Fibroblast of skin of left biceps (primary cell): ENCODE measurements at regions not wholly inside any gene's neighbourhood (a gene's known extent, or its start where the extent isn't known, plus 50 kb on each side); places are given as distances from the start of the nearest gene placed in this dataset.

Experiments
- DNase-seq, 2 experiments: peaks; one replicate each; pipeline ENCODE4 v3.0.0-alpha.2; 2013; ENCODE audit warnings: low read depth in 2 of 2

DNA sequence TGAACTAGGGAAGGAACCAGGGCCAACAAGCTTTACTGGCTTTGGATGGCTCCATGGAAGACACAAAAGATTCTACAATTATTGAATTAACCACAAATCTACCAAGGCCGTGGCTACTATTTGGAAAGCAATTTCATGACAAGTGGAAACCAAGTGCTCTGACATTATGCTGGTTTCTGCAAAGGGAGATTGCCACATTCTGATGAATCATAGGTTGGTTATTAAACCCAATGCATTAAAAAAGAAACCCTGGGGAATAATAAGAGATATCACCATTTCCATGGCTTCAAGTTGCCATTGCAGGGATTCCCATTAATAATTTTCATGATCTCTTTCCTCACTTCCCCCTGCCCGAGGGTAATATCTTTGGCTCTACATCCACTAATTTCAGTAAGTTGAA lies 359.2 kb upstream of the NCAM2 start:
- peak in 1 of 2 experiments; percentile 50 for DNase-seq

DNA sequence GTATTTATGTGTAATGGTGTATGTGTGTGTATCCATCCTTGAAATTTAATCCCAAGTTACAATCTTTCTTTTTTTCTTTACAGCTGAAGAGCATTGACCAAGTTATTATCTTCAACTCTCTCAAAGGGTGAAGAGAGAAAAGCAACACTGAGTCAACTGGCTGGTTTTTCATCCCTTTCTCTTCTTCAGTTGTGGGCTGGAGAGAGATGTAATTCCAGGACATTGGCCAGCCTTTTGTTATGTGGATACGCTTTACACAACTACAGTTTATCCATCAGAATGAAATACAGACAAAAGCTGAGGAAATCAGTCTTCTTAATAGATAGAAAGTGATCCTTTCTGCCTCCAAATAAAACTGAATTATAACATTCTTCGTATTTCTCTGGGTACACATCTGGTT lies 357.0 kb upstream of the NCAM2 start:
- DNase-seq = no peak

DNA sequence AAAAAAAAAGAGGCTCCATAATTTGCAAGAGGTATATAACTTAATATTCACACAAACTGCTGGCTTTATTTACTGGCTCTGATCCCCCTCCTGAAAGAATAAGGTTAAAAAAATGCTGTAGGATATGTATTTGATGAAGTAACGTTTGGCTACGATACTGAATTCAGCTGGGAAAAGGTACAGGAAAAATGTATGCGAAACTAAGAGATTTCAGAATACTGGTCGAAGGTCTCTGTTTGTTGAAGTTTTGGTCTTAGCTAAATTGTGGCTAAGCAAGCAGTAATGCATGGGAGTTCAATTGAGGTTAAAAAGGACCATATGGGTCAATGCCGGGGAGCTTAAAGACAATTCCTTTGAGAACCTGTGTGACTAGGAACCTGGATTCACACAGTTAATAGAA lies 355.5 kb upstream of the NCAM2 start:
- no peak for DNase-seq

DNA sequence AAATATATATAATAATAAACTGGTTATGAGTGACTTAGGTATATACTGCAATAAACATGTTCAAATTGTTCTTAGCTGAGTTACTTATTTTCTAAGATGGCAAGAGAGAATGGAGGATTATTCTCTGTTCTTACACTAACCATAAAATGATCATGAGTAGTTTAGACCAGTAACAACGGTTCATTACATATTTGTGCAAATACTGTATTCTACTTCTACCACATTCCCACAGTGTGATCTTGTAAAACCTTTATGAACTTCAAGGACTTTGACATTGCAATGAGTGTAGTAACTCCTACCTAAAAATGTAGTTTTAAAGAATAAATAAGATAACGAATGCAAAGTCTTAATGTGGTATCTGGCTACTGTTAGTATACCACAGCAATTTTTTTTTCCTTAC lies 353.7 kb upstream of the NCAM2 start:
- no peak for DNase-seq

DNA sequence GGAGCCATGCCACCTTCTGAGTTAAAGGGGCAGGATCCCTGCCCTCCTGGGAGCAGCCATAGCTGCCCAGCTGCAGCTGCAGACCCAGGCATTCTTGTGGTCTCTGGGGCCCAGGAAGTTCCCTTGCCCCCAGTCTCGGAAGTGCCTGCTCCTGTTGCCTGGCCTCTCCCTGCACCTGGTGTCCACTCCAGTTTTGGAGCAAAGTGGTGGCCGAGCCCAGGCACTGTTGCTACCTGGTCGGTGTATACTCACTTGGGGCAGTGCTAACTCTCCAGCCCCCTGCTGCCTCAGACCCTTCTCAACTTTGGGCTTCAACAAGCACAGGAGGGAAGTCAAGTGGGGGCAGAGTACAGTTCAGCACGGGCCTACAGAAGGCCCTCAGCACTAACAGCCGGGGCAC lies 352.9 kb upstream of the NCAM2 start:
- DNase-seq = no peak

DNA sequence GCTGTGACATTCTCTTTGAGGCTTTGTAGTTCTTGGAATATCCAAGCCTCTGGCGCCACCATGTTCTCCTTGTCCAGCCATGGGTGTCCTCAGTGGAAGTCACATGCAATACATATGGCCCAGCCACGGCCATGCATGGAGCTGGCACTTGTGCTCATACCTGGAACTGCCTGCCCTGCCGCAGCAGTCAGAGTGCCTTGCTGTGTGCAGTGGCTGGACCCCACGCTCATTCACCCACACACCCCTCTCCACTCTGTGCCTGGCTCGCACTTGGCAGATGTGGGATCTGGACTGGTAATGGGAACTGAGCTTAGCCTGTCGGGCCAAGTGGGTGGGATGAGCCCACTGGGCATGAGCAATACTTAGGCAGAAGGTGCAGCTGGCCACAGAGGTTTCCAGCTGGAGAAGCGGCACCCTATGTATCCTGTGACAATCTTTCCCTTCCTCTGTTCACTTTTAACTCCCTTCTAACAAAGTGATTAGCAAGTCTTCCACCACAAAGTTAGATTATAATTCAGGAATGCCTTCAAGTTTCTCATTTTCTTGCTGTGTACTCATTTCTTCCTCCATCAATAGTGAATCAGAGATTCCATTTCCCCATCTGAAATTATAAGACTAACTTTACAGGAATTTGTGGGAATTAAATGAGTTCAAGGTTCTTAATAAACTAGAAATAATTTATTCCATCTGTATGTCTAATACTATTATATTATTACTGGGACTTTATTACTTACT lies 351.6 kb upstream of the NCAM2 start:
- DNase-seq = peak; percentile 43 to 47

DNA sequence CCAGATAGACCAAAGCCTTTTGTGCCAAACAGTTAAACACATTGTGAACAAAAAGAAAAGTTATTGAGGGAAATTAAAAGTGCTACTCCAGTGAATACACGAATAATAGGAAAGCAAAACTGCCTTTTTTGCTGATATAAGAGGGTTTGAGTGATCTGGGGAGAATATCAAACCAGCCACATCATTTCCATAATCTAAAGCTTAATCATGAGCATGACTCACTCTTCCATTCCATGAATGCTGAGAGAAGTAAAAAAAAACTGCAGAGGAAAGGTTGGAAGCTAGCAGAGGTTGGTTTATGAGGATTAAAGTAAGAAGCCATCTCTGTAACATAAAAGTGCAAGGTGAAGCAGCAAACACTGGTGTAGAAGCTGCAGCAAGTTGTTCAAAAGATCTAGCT lies 350.6 kb upstream of the NCAM2 start:
- DNase-seq = peak; percentile 44 to 49

DNA sequence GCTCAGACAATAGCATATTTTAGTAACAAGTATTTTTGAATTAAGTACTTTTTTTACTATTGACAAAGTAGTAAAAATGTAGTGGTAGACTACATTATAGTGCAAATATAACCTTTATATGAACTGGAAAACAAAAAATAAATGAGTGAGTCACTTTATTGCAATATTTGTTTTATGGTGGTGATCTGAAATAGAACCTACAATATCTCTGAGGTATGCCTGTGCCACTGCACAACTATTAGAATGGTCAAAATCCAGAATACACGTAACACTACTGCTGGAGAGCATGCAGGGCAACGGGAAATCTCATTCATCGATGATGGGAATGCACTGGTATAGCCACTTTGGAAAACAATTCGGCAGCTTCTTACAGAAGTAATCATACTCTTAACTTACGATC lies 349.0 kb upstream of the NCAM2 start:
- DNase-seq = no peak

DNA sequence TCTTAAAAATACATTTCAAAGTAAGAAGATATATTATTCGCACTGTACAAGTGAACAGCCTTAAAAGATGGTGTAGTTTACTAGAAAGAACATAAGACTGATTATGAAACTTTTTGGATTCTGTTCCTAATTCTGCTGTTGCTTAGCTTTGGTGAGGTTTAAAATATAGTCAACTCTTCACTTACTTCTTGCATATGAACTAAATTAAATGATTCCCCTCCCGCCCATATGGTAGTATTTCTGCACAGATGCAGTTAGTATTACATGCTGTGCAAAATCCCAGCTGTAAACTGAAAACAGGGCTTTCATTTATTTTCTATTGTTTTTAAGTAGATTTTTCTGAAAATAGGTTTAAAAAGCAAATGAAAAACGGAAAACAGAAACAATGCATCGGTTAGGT lies 345.4 kb upstream of the NCAM2 start:
- DNase-seq = no peak

DNA sequence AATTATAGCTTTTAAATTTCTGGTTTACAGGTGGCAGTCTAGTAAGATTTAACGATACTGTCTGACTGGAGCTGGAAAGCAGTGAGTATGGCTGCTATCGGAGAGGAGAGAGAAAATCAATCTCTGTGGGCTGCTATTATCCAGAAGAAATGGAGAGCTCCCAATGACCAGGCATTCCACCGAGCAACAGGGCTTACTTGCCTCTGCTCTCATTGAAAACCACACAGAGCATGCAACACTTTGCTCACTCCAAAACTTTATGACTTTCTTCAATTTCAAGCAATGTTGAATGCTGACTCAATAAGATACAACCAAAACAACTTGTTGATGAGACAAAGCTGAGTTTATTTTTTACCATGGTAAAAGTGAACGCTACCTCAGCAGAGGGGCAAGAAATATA lies 337.0 kb upstream of the NCAM2 start:
- no peak for DNase-seq

DNA sequence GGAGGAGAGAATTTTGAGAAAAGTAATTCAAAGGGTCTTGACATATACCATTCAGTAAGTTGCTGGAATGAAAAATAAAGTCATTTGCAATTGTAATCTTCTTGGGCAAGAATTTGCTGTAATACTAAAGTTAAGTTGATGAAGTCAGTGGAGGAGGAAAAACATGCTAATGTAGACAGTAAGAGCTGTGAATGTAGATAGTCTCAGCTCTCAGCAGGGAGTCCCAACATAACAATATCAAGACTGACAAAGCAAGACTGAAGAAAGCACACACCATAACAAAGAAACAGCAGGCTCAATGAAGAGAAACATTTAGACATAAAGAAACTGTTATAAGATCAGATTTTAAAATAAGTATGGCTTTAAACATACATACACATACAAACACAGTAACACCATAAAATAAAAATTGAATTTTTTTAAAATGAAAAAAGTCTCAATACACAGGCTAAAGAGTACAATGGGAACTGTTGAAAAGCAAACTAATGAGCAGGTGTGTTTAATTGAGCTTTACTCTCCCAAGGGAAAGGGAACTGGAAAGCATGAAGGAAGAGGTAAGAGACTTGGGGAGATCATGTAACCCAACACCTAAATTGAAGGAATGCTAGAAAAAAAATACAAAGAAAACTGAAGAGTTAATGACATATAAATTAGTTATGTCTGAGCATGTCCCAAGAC lies 336.3 kb upstream of the NCAM2 start:
- no peak for DNase-seq

DNA sequence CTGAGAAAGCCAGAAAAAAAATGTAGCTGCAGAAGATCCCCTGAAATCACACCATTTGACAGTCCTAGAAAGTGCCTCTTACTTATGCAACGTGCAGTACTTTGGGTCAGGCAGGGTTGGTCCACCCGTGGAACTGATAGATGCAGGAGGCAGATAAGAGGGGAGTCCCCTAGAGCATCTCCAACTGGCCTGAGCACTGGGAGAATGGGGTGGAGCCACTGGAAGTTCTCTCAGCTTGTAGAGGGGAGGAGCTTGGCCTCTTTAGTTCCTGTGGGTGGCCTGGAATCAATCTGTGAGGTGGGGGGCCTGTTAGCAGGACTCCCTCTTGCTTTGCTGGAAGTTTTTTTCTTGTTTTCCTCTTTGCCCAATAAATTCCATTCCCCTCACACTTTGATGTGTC lies 335.7 kb upstream of the NCAM2 start:
- no peak for DNase-seq

DNA sequence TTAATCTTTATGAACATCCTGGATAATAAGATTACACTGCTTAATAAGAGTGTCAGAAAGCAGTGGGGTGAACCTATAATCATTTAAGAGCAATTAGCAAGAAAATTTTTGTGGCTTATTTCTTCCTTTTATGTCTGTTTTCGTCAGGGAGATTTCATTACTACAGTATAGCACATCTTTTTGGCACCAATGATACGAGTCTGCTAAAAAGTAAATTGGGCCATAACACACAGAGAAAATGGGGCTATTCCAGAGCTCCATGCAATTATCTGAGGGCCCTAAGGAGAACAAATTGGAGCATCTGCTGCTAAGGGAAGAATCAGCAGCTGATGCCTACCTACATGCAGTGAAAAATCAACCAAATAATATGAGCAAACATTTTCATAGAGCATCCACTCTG lies 330.3 kb upstream of the NCAM2 start:
- DNase-seq = no peak

DNA sequence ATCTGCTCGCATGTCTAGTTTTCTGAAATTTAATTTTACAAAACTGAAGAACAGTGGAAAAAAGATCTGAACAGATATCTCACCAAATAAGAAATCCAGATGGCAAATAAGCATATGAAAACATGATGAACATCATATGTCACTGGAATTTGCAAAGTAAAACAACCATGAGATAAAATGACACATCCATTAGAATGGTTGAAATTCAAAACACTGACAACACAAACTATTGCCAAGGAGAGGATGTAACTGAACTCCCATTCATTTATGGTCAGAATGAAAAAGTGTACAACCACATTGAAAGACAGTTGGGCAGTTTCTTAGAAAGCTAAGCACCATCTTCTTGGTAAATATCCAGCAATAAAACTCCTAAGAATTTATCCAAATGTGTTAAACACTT lies 312.7 kb upstream of the NCAM2 start:
- no peak for DNase-seq

DNA sequence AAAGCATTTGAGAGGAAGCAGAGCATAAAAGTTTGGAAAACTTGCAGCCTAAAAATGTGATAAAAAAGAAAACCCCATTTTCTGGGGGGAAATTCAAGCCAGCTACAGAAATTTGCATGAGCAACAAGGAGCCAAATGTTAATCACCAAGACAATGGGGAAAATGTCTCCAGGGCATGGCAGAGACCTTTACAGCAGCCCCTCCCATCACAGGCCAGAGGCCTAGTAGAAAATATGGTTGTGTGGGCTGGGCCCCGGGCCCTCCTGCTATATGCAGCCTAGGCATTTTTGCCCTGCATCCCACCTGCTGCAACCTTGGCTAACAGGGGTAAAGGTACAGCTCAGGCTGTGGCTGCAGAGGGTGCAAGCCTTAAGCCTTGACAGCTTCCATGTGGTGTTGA lies 299.6 kb upstream of the NCAM2 start:
- no peak for DNase-seq

DNA sequence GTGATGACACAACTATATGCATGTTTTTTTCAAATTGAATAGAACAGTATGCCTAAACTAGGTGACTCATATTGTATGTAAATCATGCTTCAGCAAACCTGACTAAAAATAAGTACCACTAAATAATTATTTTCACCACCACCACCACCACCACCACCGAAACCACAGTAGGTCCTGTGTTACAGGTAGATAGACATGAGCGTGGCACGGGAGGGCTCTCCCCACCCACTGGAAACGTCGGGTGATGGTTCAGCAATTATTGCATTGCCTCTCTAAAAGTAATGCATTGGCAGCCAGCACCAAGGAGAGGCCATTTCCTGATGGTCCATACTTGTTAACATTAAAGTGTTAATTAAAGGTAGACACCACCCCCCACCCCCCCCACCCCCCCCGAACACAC lies 297.0 kb upstream of the NCAM2 start:
- DNase-seq = no peak

DNA sequence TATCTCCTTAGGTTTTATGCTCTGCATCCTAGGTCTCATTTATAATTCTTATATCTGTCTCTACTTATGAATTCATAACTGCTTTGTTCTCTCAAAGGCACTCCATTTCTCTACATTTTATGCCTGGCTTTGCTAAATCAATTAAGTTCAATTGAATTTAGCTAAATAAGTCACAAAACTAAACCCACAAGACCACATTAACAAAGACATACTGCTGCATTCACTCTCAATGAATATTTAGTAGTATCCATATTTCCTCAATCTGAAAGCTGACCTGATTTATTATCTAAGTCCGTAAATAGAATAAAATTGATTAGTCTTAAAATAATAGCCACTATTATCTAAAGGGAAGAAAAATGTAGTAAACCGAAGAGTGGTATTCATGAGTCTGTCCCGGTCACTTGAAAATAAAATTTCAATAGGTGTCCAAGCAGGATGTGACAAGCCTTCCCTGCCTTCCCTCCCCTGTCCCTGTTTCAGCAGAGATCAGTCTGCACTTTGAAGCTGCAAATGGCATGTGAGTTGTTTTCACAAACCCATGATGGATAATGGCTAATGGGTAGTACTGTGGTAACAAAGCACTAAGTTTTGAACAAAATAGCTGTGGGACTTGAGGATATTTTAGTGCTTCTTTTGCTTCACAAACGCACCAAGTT lies 295.0 kb upstream of the NCAM2 start:
- DNase-seq = no peak

DNA sequence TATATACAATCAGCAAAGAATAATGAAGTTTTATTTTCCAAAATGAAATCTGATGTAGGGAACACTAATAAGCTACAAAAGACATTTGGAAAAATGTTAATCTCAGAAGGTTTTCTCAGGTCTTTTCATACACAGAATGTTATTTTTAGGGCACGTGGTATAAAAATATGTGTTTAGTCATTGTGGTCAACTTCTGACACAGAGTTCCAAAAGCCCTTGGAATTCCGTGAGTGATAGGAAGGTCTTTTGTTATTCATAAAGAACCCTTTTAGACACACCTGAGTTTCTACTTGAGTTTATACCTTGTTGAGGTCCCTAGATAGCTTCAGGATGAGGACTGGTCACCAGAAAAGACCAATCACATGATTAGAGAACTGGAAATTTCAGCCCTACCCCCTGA lies 277.6 kb upstream of the NCAM2 start:
- peak; percentile 41 to 47 for DNase-seq

DNA sequence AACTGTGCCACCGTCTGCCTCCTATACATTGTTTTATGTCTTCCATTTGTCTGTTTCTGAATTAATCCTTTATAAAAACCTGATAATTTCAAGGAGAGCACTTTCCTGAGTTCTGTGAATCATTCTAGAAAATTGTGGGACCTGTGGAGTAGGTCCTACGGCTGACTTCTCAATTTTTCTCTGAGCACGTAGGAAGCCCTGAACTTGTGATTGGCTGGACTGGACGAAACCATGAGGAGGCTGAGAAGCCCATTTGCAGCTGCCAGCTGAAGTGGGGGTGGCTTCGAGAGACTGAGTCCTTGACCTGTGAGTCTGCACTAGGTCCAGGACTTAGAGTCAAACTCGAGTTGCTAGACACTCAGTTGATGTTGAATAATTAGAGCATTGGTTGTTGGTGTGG lies 277.1 kb upstream of the NCAM2 start:
- no peak for DNase-seq

DNA sequence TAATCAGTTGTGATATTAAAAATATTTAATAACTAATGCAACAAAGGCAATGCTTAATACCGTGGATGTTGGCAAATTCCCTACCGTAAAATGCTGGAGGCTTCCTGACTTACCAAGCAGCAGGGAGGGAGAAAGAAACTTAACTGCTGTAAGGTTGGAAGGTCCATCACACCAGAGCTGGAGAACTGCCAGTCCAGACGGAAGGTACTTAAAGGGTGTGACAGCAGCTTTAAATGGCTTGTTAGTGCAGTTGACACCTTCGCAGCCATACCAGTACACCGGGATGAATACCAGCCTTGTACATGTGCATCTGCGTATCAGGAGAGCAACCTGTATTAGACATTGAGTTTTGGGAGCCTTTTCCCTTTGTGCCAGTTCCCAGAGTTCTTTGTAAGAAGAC lies 269.5 kb upstream of the NCAM2 start:
- no peak for DNase-seq

DNA sequence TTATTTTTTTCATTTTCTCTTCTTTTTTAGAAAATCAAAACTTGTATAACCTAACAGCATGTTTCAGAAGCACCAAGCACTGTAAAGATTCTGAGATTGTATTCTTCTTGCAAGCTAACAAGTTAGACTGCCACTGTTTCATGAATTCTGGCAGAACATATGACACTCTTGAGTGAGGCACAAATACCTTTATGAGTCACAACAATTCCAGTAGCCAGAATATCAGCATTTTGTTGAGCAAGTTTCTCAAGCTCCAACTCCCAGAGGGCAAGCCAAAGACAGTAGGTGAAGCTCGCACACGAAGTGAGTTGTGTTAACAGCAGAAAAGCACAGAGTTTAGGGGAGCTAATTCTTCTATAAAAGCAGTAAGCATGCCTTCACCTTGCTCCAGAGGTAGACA lies 268.8 kb upstream of the NCAM2 start:
- peak in 1 of 2 experiments; percentile 4 for DNase-seq

DNA sequence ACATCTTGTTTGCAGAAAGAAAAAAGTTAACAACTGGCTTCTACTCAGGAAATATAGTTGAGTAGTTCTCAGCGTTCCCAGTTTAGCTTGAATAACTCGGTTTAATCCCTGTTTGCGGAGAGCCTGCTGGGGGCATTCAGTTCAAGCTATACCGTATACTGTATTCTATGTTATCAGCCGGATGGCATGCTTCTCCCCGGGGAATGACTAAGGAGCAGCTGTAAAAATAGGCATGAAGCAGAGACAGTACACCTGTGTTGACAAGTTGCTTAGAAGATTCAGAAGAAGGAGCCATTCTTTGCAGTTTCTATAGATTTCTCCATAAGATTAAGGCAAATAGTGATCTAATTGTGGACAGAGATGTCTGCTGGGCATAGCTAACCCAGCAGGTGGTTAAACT lies 267.8 kb upstream of the NCAM2 start:
- DNase-seq = no peak

DNA sequence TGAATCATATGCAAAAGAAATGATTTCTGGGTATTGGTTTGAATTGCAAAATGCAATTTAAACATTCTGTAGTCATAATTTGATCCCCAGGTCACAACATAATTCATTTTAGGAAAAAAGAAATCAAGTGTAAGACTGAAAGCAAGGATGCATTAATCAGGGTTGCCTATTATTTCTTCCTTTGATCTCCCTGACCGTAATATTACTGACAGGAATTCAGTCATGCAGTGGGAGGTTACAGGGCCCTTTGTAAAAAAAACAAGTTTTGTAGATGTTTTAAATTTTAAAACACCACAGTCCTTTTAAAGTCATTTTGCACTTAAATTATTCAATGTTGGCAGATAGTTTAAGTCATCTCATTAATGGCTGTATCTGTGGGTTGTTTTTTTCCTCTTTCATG lies 263.0 kb upstream of the NCAM2 start:
- no peak for DNase-seq
